ENCODE measurements at regions not wholly inside any gene's neighbourhood (a gene's known extent, or its start where the extent isn't known, plus 50 kb on each side); places are given as distances from the start of the nearest gene placed in this dataset.
"Not testable (repeated sequence)": the region's sequence is repeated elsewhere in the genome, so short reads cannot be mapped to it uniquely, and the experiment has no call there.

- no peak overlapping the region for H3K4me3 ChIP-seq (ENCODE audit: low read depth, low read length)
- TF ChIP-seq CTCF (IDR thresholded peaks at IDR 0.05; ENCODE audit: low read depth, low read length) = no peak
Observed at GRCh38 chr6:147689398-147689797, 180.9 kb downstream of the SAMD5 start.

- no peak overlapping the region for H3K4me3 ChIP-seq (ENCODE audit: low read depth, low read length)
- no peak for TF ChIP-seq CTCF (IDR thresholded peaks at IDR 0.05; ENCODE audit: low read depth, low read length)
Observed at GRCh38 chr6:147691446-147691845, 183.0 kb downstream of the SAMD5 start.

GRCh38 chr6:147693181-147693580 lies 184.7 kb downstream of the SAMD5 start:
- no peak for TF ChIP-seq CTCF (IDR thresholded peaks at IDR 0.05; ENCODE audit: low read depth, low read length)
- H3K4me3 ChIP-seq (ENCODE audit: low read depth, low read length) = no peak overlapping the region

- H3K4me3 ChIP-seq (ENCODE audit: low read depth, low read length) = not testable (repeated sequence)
Observed at GRCh38 chr6:147694556-147694955, 186.1 kb downstream of the SAMD5 start.

- H3K4me3 ChIP-seq (ENCODE audit: low read depth, low read length) = no peak overlapping the region
- no peak for TF ChIP-seq CTCF (IDR thresholded peaks at IDR 0.05; ENCODE audit: low read depth, low read length)
Observed at GRCh38 chr6:147695819-147696218, 187.3 kb downstream of the SAMD5 start.

GRCh38 chr6:147699140-147699539 lies 190.7 kb downstream of the SAMD5 start:
- no peak for TF ChIP-seq CTCF (IDR thresholded peaks at IDR 0.05; ENCODE audit: low read depth, low read length)
- no peak overlapping the region for H3K4me3 ChIP-seq (ENCODE audit: low read depth, low read length)

- no peak for TF ChIP-seq CTCF (IDR thresholded peaks at IDR 0.05; ENCODE audit: low read depth, low read length)
Observed at GRCh38 chr6:147699637-147700036, 191.1 kb downstream of the SAMD5 start.

GRCh38 chr6:147700436-147701209 lies 192.1 kb downstream of the SAMD5 start:
- no peak for TF ChIP-seq CTCF (IDR thresholded peaks at IDR 0.05; ENCODE audit: low read depth, low read length)
- no peak overlapping the region for H3K4me3 ChIP-seq (ENCODE audit: low read depth, low read length)

More at GRCh38 chr6:147699637-147700036, 191.1 kb downstream of the SAMD5 start:
- H3K4me3 ChIP-seq (ENCODE audit: low read depth, low read length) = no peak overlapping the region

Data from WI38 (cell line).